SK-N-SH treated with all-trans-retinoic acid at 6 μM for 48 hours (cell line): ENCODE measurements at regions not wholly inside any gene's neighbourhood (a gene's known extent, or its start where the extent isn't known, plus 50 kb on each side); places are given as distances from the start of the nearest gene placed in this dataset.

Experiments
- ATAC-seq: fragments of 200-7000 bp; cut with Tn5 transposase; 3 replicates; pipeline ENCODE4 v1.9.1; 2020; ENCODE audit warnings: mild to moderate bottlenecking, moderate library complexity
- ARNTL ChIP-seq: fragments of 450-650 bp; formaldehyde crosslinking; IDR thresholded peaks from 2 replicates; pipeline ENCODE4 v1.5.0; 2020; ENCODE audit warnings: low read depth, mild to moderate bottlenecking, moderate library complexity, borderline replicate concordance
- BACH2 ChIP-seq: fragments of 250-450 bp; sonication (Bioruptor Pico); IDR thresholded peaks from 2 replicates; pipeline ENCODE4 v1.9.0; 2021; ENCODE audit warnings: mild to moderate bottlenecking, borderline replicate concordance
- CSDC2 ChIP-seq: fragments of 250-450 bp; sonication (Bioruptor Pico); IDR thresholded peaks from 2 replicates; pipeline ENCODE4 v1.5.0; 2020; ENCODE audit warnings: mild to moderate bottlenecking, moderate library complexity
- GLIS3 ChIP-seq: fragments of 250-450 bp; sonication (Bioruptor Pico); IDR thresholded peaks from 2 replicates; pipeline ENCODE4 v1.5.0; 2020; ENCODE audit warnings: mild to moderate bottlenecking, moderate library complexity
- PPARA ChIP-seq: fragments of 250-450 bp; sonication (Bioruptor Pico); IDR thresholded peaks from 2 replicates; pipeline ENCODE4 v1.5.0; 2020; ENCODE audit warnings: mild to moderate bottlenecking, borderline replicate concordance
- TCF4 ChIP-seq: fragments of 250-450 bp; sonication (Bioruptor Pico); IDR thresholded peaks from 2 replicates; pipeline ENCODE4 v1.8.0; 2021; ENCODE audit warnings: mild to moderate bottlenecking, moderate library complexity, borderline replicate concordance
- TOX ChIP-seq: fragments of 250-450 bp; sonication (Bioruptor Pico); IDR thresholded peaks from 2 replicates; pipeline ENCODE4 v1.8.0; 2021; ENCODE audit warnings: mild to moderate bottlenecking, moderate library complexity, borderline replicate concordance
- ZC3H10 ChIP-seq: fragments of 250-450 bp; sonication (Bioruptor Pico); IDR thresholded peaks from 2 replicates; pipeline ENCODE4 v1.5.1; 2021; ENCODE audit warnings: mild to moderate bottlenecking, moderate library complexity
- ZFP30 ChIP-seq: fragments of 450-650 bp; formaldehyde crosslinking; IDR thresholded peaks from 2 replicates; pipeline ENCODE4 v1.5.0; 2022; ENCODE audit warnings: mild to moderate bottlenecking, moderate library complexity
- ZNF565 ChIP-seq: fragments of 450-650 bp; formaldehyde crosslinking; conservative IDR thresholded peaks from 2 replicates; pipeline ENCODE4 v1.5.0; 2020; ENCODE audit warnings: low read depth, mild to moderate bottlenecking, moderate library complexity
- ZNF8 ChIP-seq: fragments of 450-650 bp; formaldehyde crosslinking; IDR thresholded peaks from 2 replicates; pipeline ENCODE4 v1.5.0; 2020; ENCODE audit warnings: mild to moderate bottlenecking, moderate library complexity
- TF ChIP-seq, protein P1 (sequence below): fragments of 250-450 bp; sonication (Bioruptor Pico); IDR thresholded peaks from 2 replicates; pipeline ENCODE4 v1.5.1; 2021; ENCODE audit warnings: mild to moderate bottlenecking, moderate library complexity
- TF ChIP-seq, protein P2 (sequence below): fragments of 250-450 bp; sonication (Bioruptor Pico); IDR thresholded peaks from 2 replicates; pipeline ENCODE4 v1.8.0; 2021; ENCODE audit warnings: low read depth, mild to moderate bottlenecking, moderate library complexity, borderline replicate concordance
- TF ChIP-seq, protein P3 (sequence below): fragments of 250-450 bp; sonication (Bioruptor Pico); IDR thresholded peaks from 2 replicates; pipeline ENCODE4 v1.5.1; 2020; ENCODE audit warnings: low read depth, mild to moderate bottlenecking, moderate library complexity

DNA sequence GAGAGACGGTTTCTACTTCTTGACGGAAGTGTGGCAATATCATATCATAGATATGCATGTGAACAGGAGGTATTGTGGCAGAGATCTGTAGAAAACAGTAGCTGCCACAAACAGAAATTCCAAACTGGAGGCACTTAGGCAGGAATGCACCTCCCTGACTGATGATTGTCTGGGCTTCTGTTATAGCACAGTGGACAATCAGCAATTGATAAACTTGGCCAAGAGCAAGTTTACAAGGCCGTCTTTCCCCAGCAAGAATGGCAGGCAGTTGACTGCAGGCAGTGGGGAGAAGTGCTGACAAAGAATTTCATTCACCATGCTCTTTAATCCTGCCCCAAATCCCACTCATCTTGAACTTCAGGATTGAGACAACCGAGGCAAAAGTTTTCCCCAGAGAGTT lies 114.4 kb upstream of the STOX2 start (continued):
- TF ChIP-seq, protein P1, sequence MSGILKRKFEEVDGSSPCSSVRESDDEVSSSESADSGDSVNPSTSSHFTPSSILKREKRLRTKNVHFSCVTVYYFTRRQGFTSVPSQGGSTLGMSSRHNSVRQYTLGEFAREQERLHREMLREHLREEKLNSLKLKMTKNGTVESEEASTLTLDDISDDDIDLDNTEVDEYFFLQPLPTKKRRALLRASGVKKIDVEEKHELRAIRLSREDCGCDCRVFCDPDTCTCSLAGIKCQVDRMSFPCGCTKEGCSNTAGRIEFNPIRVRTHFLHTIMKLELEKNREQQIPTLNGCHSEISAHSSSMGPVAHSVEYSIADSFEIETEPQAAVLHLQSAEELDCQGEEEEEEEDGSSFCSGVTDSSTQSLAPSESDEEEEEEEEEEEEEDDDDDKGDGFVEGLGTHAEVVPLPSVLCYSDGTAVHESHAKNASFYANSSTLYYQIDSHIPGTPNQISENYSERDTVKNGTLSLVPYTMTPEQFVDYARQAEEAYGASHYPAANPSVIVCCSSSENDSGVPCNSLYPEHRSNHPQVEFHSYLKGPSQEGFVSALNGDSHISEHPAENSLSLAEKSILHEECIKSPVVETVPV (CRISPR knock-in tag), result no peak
- TF ChIP-seq PPARA (no peak), ARNTL (CRISPR knock-in tag) (no peak)

DNA sequence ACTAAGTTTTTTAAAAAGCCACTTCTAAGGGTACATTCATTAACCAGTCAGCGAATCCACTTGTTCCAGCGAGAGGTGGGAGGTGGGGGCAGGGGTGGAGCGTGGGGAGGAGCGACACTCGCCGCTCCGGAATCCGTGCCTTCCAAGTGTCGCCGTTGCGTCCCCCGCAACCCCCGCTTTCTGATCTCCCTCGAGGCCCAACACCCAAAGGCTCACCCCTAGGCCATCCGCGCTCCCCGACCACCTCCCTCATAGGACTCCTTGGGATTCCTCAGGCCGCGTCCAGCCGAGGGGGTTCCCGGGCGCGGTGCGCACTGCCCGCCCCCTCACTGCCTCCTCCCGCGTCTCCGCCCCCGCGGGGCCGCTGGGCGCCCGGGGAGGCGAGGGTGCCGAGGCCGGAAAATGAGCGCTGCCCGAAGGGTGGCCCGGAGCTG lies 108.1 kb upstream of the STOX2 start:
- peak; percentile 22; the same call in 2 of the 3 replicates for ATAC-seq
- no peak for TF ChIP-seq CSDC2 (CRISPR knock-in tag)
- no peak for TF ChIP-seq PPARA
- TF ChIP-seq ZFP30 (CRISPR knock-in tag), result no peak
- no peak for TF ChIP-seq ZC3H10

DNA sequence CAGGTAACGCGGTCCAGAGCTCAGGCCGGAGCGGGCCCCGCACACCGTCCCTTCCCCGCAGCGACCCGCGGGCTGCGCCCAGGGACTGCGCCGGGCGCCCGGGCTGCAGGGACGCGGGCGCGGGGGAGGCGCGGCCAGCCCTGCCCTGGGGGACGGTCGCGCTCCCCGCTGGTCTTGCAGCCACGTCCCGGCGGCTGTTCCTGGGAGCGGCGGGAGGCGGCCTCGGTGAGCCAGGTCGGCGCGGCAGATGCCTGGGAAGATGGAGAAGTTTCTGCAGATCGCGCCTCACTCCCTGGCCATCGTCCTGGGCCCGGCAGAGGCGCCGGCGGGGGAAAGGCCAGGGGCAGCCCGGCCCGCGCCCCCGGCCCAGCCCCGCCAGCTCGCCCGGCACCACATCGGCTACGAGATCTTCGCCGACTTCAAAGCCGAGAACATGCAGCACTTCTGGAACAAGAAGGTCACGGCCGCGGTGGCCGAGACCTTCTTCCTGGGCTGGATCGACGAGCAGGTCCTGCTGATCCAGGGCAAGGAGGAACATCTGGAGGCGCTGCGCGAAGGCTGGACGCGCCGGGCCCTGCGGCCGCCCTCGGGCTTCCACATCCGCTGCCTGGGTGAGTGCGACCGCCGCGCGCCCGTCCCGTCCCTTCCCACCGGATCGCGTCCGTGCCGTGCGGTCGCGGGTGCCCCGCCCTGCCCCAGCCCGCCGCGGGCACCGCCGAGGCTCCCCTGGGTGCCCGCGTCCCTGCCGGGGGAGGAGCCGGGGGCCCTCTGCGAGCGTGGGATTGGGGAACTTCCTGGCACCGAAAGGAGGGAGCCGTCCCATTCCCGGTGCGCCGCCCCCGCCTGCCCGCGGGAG lies 107.4 kb upstream of the STOX2 start:
- TF ChIP-seq ZNF8 (CRISPR knock-in tag), result no peak
- no peak for TF ChIP-seq ARNTL (CRISPR knock-in tag)
- peak; percentile 55 for ATAC-seq

DNA sequence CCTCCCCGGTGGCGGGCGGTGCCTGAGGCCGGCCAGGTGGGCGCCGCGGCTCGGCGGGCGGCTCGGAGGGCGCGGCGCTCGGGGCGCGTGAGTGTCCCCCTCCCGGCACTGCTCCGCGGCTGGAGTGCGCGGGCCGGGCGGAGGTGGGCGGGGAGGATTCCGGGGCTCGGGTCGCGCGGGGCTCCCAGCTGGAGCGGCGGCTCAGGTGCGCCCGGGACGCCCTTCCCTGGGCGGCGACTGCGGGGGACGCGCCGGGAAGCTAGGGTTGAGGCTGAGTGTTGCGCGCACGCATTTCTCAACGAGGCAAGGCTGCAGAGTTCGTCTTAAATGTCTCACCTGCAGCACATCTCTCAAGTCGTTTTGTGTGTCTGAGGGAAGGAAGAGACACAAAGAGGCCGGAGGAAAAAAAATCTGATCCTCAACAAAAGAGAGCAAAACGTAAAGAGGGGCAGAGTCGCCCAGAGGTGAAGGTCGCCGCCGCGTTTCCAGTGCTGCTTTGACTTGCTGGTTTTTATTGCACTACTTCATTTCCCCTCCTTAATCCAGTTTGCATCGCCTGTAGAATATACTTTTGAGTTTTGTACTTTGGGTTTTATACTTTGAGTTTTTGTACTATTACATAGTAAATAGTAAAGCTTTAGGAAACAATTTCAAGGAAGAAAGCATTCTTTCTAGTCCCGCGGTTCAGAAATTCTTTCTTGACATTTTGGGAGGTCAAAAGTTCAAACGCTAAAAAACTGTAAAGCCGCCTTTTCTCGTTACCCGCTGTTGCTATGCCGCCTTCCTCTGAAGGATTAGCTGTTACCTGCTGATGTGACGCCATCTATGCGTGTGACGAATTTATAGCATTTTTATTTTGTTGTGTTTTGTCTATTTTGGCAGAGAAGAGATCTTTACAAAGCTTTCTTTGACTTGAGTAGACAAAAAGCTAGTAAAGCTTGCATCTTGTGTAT lies 106.5 kb upstream of the STOX2 start:
- no peak for ATAC-seq
- no peak for TF ChIP-seq ZNF565 (CRISPR knock-in tag)
- TF ChIP-seq, all 23 proteins: peak for 0

DNA sequence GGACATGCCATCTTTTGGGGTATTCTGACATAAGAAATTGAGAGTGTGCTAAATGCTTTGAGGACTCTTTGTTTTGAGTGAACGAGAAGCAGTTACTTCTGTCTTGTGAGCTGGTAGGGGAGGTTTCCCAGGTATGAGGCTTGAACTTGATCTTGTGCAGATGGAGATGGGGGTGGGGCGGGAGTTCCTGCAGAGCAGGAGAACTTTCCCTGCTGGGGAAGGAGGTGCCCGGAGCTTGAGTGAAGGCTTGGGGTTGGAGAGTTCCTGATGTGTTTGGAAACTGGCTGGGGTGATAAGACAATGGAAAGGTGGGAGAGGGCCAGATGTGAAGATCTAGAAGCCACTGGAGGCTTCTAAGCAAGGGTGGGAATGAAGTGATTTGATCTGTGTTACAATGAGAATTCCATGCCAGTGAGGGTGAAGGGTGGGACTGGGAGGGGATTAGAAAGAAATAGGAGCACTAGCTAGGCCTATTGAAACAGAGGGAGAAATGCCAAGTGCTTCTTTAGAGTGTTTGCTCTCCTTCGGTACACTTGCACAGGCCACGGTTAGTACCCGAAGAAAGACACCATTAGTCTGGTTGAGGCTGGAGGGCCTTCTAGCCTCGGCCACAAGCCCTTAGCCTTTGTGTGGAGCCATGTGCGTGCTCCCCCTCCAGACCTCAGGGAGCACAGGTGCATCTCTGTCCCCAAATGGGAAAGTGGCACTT lies 103.5 kb upstream of the STOX2 start:
- no peak for TF ChIP-seq TOX (CRISPR knock-in tag)
- TF ChIP-seq, protein P2, sequence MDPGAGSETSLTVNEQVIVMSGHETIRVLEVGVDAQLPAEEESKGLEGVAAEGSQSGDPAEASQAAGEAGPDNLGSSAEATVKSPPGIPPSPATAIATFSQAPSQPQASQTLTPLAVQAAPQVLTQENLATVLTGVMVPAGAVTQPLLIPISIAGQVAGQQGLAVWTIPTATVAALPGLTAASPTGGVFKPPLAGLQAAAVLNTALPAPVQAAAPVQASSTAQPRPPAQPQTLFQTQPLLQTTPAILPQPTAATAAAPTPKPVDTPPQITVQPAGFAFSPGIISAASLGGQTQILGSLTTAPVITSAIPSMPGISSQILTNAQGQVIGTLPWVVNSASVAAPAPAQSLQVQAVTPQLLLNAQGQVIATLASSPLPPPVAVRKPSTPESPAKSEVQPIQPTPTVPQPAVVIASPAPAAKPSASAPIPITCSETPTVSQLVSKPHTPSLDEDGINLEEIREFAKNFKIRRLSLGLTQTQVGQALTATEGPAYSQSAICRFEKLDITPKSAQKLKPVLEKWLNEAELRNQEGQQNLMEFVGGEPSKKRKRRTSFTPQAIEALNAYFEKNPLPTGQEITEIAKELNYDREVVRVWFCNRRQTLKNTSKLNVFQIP (CRISPR knock-in tag), result no peak
- TF ChIP-seq, protein P1 (CRISPR knock-in tag), result no peak
- no peak for TF ChIP-seq BACH2
- no peak for TF ChIP-seq ZNF565 (CRISPR knock-in tag)
- no peak for TF ChIP-seq GLIS3 (CRISPR knock-in tag)
- TF ChIP-seq CSDC2 (CRISPR knock-in tag), result no peak
- TF ChIP-seq ZFP30 (CRISPR knock-in tag), result no peak
- no peak for TF ChIP-seq ZNF8 (CRISPR knock-in tag)
- ATAC-seq, result no peak

DNA sequence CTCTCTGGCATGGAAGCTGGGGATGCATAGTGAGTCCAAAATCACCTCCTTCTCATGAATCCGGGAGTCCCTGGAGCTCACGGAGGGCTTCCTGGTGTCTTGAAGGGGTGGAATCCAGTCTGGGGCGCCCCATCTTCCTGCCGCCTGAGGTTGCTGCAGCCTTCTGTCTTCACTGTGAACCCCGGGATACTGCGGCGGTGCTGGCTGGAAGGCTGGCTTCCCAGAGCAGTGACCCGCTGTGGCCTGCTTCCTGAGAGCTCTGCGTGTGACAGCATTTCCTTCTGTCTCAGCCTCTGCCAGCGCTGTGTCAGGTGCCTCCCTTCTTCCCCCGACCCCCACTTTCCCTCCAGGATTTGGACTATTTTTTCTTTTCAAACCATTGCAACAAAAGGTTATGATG lies 98.8 kb upstream of the STOX2 start:
- no peak for ATAC-seq
- TF ChIP-seq GLIS3 (CRISPR knock-in tag) (no peak), ZNF8 (CRISPR knock-in tag) (no peak), TOX (CRISPR knock-in tag) (no peak), TCF4 (CRISPR knock-in tag) (no peak)
- TF ChIP-seq, protein P3, sequence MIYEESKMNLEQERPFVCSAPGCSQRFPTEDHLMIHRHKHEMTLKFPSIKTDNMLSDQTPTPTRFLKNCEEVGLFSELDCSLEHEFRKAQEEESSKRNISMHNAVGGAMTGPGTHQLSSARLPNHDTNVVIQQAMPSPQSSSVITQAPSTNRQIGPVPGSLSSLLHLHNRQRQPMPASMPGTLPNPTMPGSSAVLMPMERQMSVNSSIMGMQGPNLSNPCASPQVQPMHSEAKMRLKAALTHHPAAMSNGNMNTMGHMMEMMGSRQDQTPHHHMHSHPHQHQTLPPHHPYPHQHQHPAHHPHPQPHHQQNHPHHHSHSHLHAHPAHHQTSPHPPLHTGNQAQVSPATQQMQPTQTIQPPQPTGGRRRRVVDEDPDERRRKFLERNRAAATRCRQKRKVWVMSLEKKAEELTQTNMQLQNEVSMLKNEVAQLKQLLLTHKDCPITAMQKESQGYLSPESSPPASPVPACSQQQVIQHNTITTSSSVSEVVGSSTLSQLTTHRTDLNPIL (CRISPR knock-in tag), result no peak
